B cell (primary cell): ENCODE measurements at regions not wholly inside any gene's neighbourhood (a gene's known extent, or its start where the extent isn't known, plus 50 kb on each side); places are given as distances from the start of the nearest gene placed in this dataset.

Source experiments
- ATAC-seq: fragments of 200-7000 bp; cut with Tn5 transposase; one replicate; pipeline ENCODE4 v1.10.0; 2021; ENCODE audit warnings: low read depth, mild to moderate bottlenecking, moderate number of reproducible peaks, moderate library complexity
- CTCF ChIA-PET: fragments of 350-600 bp; sonication (Branson Sonifier 250); formaldehyde crosslinking; loops from one replicate; lab custom pipeline; 2021; ENCODE audit warnings: antibody characterized with exemption, inconsistent platforms; lab: Charles Lee
- POLR2A ChIA-PET: fragments of 350-600 bp; sonication (Branson Sonifier 250); formaldehyde crosslinking; loops from one replicate; lab custom pipeline; 2021; ENCODE audit warnings: antibody characterized with exemption; lab: Charles Lee
- DNase-seq: peaks from one replicate; pipeline ENCODE4 v3.0.0; 2013
- H2AFZ ChIP-seq: 2 replicates; pipeline ENCODE4 v1.6.1; 2012; ENCODE audit warnings: mild to moderate bottlenecking, low read depth, low read length; ENCODE audit not compliant: insufficient read depth, poor library complexity, severe bottlenecking
- H3K27ac ChIP-seq, 2 donors: 1 replicate in 1 of 2; 2 replicates in 1 of 2; pipeline ENCODE4 v1.5.1; 2012 to 2013; ENCODE audit warnings: low read length in 2 of 2, mild to moderate bottlenecking in 2 of 2, moderate library complexity in 1 of 2
- H3K27me3 ChIP-seq, 4 experiments: fragments of 200-600 bp in 1 of 4; sonication (generic) in 1 of 4; replicated peaks in 1 of 4; 1 replicate in 2 of 4; 2 replicates in 2 of 4; pipeline versions ENCODE4 v1.6.1 to v1.7.0; 2013 to 2016; ENCODE audit warnings: low read length in 3 of 4, mild to moderate bottlenecking in 2 of 4, mixed read lengths in 1 of 4, moderate library complexity in 1 of 4; ENCODE audit not compliant: insufficient read depth in 4 of 4, control insufficient read depth in 3 of 4; ENCODE audit errors: control extremely low read depth in 1 of 4
- H3K36me3 ChIP-seq, 2 experiments: replicated peaks in 1 of 2; 1 replicate in 1 of 2; 2 replicates in 1 of 2; pipeline versions ENCODE4 v1.6.1 to v1.7.1; 2013; ENCODE audit warnings: low read length in 1 of 2; ENCODE audit not compliant: insufficient read depth in 2 of 2, control insufficient read depth in 1 of 2; ENCODE audit errors: control extremely low read depth in 1 of 2, extremely low read depth in 1 of 2
- H3K4me1 ChIP-seq, 2 donors: fragments of 200-600 bp in 1 of 2; sonication (generic) in 1 of 2; 1 replicate in 1 of 2; 2 replicates in 1 of 2; pipeline versions ENCODE4 v1.5.1 to v1.6.1; 2013 to 2017; ENCODE audit warnings: low read length in 2 of 2; ENCODE audit not compliant: control insufficient read depth in 2 of 2, insufficient read depth in 2 of 2
- H3K4me2 ChIP-seq: replicated peaks from 2 replicates; pipeline ENCODE3; 2012; ENCODE audit warnings: mild to moderate bottlenecking, low read depth, low read length; ENCODE audit not compliant: poor library complexity, severe bottlenecking
- H3K4me3 ChIP-seq, 5 experiments: fragments of 200-600 bp in 1 of 5; sonication (generic) in 1 of 5; 1 replicate in 3 of 5; 2 replicates in 2 of 5; pipeline versions ENCODE4 v1.5.1 to v1.7.0; 2011 to 2016; ENCODE audit warnings: low read length in 4 of 5, mild to moderate bottlenecking in 4 of 5, low read depth in 2 of 5, control low read depth in 1 of 5, moderate library complexity in 1 of 5; ENCODE audit not compliant: insufficient read depth in 1 of 5; ENCODE audit errors: control extremely low read depth in 1 of 5, extremely low read depth in 1 of 5
- H3K79me2 ChIP-seq: fragments of 200-600 bp; sonication (generic); one replicate; pipeline ENCODE4 v1.6.0; 2016; ENCODE audit warnings: low read length; ENCODE audit not compliant: control insufficient read depth, insufficient read depth
- H3K9ac ChIP-seq: fragments of 200-600 bp; sonication (generic); 2 replicates; pipeline ENCODE4 v1.6.1; 2017; ENCODE audit warnings: mild to moderate bottlenecking, low read length, moderate library complexity
- H3K9me3 ChIP-seq, 3 donors: one replicate each; pipeline versions ENCODE4 v1.6.1 to v1.7.1; 2013; ENCODE audit warnings: low read length in 2 of 3; ENCODE audit not compliant: control insufficient read depth in 2 of 3, insufficient read depth in 1 of 3; ENCODE audit errors: control extremely low read depth in 1 of 3
- H4K20me1 ChIP-seq: 2 replicates; pipeline ENCODE4 v1.6.0; 2012; ENCODE audit warnings: mild to moderate bottlenecking, low read length; ENCODE audit not compliant: insufficient read depth, control insufficient read depth, poor library complexity, severe bottlenecking
- H3K27ac Mint-ChIP-seq: one replicate; pipeline ENCODE4 v1.8.0; 2021; ENCODE audit warnings: mixed read lengths
- H3K27me3 Mint-ChIP-seq: one replicate; pipeline ENCODE4 v1.8.0; 2021; ENCODE audit warnings: mixed read lengths
- H3K4me1 Mint-ChIP-seq: one replicate; pipeline ENCODE4 v1.8.0; 2021; ENCODE audit warnings: mixed read lengths
- H3K4me3 Mint-ChIP-seq: one replicate; pipeline ENCODE4 v1.8.0; 2021; ENCODE audit warnings: mixed read lengths
- H3K9me3 Mint-ChIP-seq: one replicate; pipeline ENCODE4 v1.8.0; 2022; ENCODE audit warnings: mixed read lengths; ENCODE audit not compliant: insufficient read depth
- EZH2 ChIP-seq: IDR thresholded peaks from 2 replicates; pipeline ENCODE4 v1.6.1; 2012; ENCODE audit warnings: borderline replicate concordance, low read depth, mild to moderate bottlenecking, moderate library complexity, low read length; ENCODE audit not compliant: insufficient read depth, poor library complexity, severe bottlenecking
- WGBS: methylation state at CpG from one replicate; pipeline ENCODE4 v1.1.5; 2013; ENCODE audit warnings: missing lambda C conversion rate; ENCODE audit not compliant: insufficient coverage; 5-methylcytosine and 5-hydroxymethylcytosine counted together
- intact Hi-C: fragments of 100-400 bp; cut with micrococcal nuclease; formaldehyde crosslinking; loops from one replicate; pipeline ENCODE4 v1.10.0; 2022
- TF ChIP-seq, protein P1 (sequence below): fragments of 200-600 bp; IDR thresholded peaks from one replicate; pipeline ENCODE4 v1.8.0; 2022; ENCODE audit warnings: antibody characterized with exemption, mild to moderate bottlenecking

DNA sequence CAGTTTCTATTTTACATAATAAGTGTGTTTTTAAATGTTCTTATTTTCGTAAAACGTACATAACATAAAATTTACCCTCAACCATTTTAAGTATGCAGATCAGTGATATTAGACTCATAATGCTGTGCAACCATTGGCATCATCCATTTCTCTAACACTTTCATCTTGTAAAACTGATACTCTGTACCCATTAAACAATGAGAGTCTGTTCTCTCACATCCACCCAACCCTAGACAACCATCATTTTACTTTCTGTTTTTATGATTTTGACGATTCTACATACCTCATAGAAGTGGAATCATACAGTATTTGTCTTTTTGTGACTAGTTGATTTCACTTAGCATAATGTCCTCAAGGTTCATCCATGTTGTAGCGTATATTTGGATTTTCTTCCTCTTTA lies 140.4 kb downstream of the TINAG start:
- H3K27me3 ChIP-seq, result no peaks in the 10 kb centered on the region
- POLR2A ChIA-PET, result no interaction called here
- no peaks in the 10 kb centered on the region for H4K20me1 ChIP-seq
- Mint-ChIP-seq H3K4me1 (no peaks in the 10 kb centered on the region), H3K27ac (no peak overlapping the region), H3K27me3 (no peaks in the 10 kb centered on the region), H3K9me3 (no peaks in the 10 kb centered on the region), H3K4me3 (no peak overlapping the region)
- H2AFZ ChIP-seq, result no peak overlapping the region
- H3K9me3 ChIP-seq, result peaks cover 0 to 3% (median 0%) of the 10 kb centered on the region in 3 donors
- no peaks in the 10 kb centered on the region for H3K4me1 ChIP-seq
- CTCF ChIA-PET, result no interaction called here
- DNase-seq (no peak), ATAC-seq (no peak)
- no peak overlapping the region for H3K4me2 ChIP-seq
- intact Hi-C loops, result no loop called here
- H3K9ac ChIP-seq, result no peak overlapping the region
- no peak overlapping the region for H3K4me3 ChIP-seq
- no peak for TF ChIP-seq EZH2
- TF ChIP-seq, protein P1, sequence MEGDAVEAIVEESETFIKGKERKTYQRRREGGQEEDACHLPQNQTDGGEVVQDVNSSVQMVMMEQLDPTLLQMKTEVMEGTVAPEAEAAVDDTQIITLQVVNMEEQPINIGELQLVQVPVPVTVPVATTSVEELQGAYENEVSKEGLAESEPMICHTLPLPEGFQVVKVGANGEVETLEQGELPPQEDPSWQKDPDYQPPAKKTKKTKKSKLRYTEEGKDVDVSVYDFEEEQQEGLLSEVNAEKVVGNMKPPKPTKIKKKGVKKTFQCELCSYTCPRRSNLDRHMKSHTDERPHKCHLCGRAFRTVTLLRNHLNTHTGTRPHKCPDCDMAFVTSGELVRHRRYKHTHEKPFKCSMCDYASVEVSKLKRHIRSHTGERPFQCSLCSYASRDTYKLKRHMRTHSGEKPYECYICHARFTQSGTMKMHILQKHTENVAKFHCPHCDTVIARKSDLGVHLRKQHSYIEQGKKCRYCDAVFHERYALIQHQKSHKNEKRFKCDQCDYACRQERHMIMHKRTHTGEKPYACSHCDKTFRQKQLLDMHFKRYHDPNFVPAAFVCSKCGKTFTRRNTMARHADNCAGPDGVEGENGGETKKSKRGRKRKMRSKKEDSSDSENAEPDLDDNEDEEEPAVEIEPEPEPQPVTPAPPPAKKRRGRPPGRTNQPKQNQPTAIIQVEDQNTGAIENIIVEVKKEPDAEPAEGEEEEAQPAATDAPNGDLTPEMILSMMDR, result no peak
- no peaks in the 10 kb centered on the region for H3K79me2 ChIP-seq
- no peaks in the 10 kb centered on the region for H3K36me3 ChIP-seq
- no CpG with 5 or more reads among the region's 4 CpGs for WGBS
- no peak overlapping the region for H3K27ac ChIP-seq

GRCh38 chr6:54451516-54451915 lies 143.3 kb downstream of the TINAG start:
- ChIA-PET CTCF (no interaction called here), POLR2A (no interaction called here)
- Histone ChIP-seq H3K27ac (no peak overlapping the region), H4K20me1 (no peaks in the 10 kb centered on the region), H2AFZ (no peak overlapping the region), H3K9ac (no peak overlapping the region), H3K27me3 (no peaks in the 10 kb centered on the region), H3K36me3 (no peaks in the 10 kb centered on the region), H3K4me1 (no peaks in the 10 kb centered on the region), H3K9me3 (peaks cover 0 to 3% (median 0%) of the 10 kb centered on the region in 3 donors), H3K4me2 (no peak overlapping the region), H3K79me2 (no peaks in the 10 kb centered on the region), H3K4me3 (no peak overlapping the region)
- intact Hi-C loops, result no loop called here
- Mint-ChIP-seq H3K9me3 (no peaks in the 10 kb centered on the region), H3K27me3 (no peaks in the 10 kb centered on the region), H3K4me1 (no peaks in the 10 kb centered on the region), H3K4me3 (no peak overlapping the region), H3K27ac (no peak overlapping the region)
- no peak for DNase-seq
- no peak for TF ChIP-seq EZH2
- TF ChIP-seq, protein P1, result no peak
- ATAC-seq, result no peak
